HG03175 (cell line): ENCODE measurements at regions not wholly inside any gene's neighbourhood (a gene's known extent, or its start where the extent isn't known, plus 50 kb on each side); places are given as distances from the start of the nearest gene placed in this dataset.

Source experiments
- ATAC-seq: cut with Tn5 transposase; IDR thresholded peaks from one replicate; pipeline ENCODE4 v1.9.1; 2021; ENCODE audit warnings: mild to moderate bottlenecking, moderate library complexity; ENCODE audit not compliant: unreplicated experiment

GRCh38 chr12:24185782-24186181 lies 236.3 kb upstream of the SOX5 start:
- no peak for ATAC-seq

- ATAC-seq = peak; percentile 87
Observed at GRCh38 chr12:24177889-24178288, 228.4 kb upstream of the SOX5 start.

- ATAC-seq = no peak
Observed at GRCh38 chr12:24175929-24176328, 226.5 kb upstream of the SOX5 start.

- no peak for ATAC-seq
Observed at GRCh38 chr12:24175284-24175683, 225.8 kb upstream of the SOX5 start.

GRCh38 chr12:24173067-24173466 lies 223.6 kb upstream of the SOX5 start:
- ATAC-seq = no peak

GRCh38 chr12:24172773-24173066 lies 223.2 kb upstream of the SOX5 start:
- no peak for ATAC-seq

GRCh38 chr12:24172031-24172772 lies 222.7 kb upstream of the SOX5 start:
- peak; percentile 70 for ATAC-seq

- ATAC-seq = no peak
Observed at GRCh38 chr12:24155042-24155441, 205.6 kb upstream of the SOX5 start.

- ATAC-seq = no peak
Observed at GRCh38 chr12:24153079-24153478, 203.6 kb upstream of the SOX5 start.

GRCh38 chr12:24152270-24152669 lies 202.8 kb upstream of the SOX5 start:
- no peak for ATAC-seq

GRCh38 chr12:24143928-24144327 lies 194.5 kb upstream of the SOX5 start:
- no peak for ATAC-seq

- no peak for ATAC-seq
Observed at GRCh38 chr12:24139035-24139434, 189.6 kb upstream of the SOX5 start.

GRCh38 chr12:24138041-24138440 lies 188.6 kb upstream of the SOX5 start:
- no peak for ATAC-seq

GRCh38 chr12:24135158-24135850 lies 185.8 kb upstream of the SOX5 start:
- no peak for ATAC-seq

- no peak for ATAC-seq
Observed at GRCh38 chr12:24134092-24134491, 184.6 kb upstream of the SOX5 start.

GRCh38 chr12:24133384-24133783 lies 183.9 kb upstream of the SOX5 start:
- ATAC-seq = no peak

GRCh38 chr12:24127919-24128721 lies 178.7 kb upstream of the SOX5 start:
- ATAC-seq = peak; percentile 92

GRCh38 chr12:24125280-24125679 lies 175.8 kb upstream of the SOX5 start:
- no peak for ATAC-seq

- no peak for ATAC-seq
Observed at GRCh38 chr12:24121911-24122310, 172.4 kb upstream of the SOX5 start.

- ATAC-seq = no peak
Observed at GRCh38 chr12:24118668-24119067, 169.2 kb upstream of the SOX5 start.

GRCh38 chr12:24116548-24116947 lies 167.1 kb upstream of the SOX5 start:
- no peak for ATAC-seq

- ATAC-seq = no peak
Observed at GRCh38 chr12:24113701-24114100, 164.2 kb upstream of the SOX5 start.
